ENCODE measurements at regions not wholly inside any gene's neighbourhood (a gene's known extent, or its start where the extent isn't known, plus 50 kb on each side); places are given as distances from the start of the nearest gene placed in this dataset.

DNA sequence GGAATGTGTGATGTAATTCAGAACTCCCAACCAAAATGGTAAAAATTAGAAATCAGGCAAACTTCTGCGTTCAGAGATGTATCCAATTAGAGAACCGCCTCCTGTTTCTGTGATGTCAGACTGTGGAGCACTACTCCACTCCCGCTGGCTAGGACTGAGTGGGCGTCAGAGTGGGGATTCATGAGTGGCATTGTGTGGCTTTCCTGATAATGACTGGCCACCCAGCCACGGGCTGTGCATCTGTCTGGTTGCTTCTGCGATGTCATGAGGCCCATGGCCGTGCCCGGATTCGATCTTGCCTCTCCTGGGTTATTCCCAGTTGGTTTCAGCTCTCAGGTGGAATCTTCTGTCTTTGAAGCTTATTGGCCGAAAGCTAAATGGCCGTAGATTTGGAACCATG is 87.1 kb upstream of the KCNA1 start:
- TF ChIP-seq EZH2 (IDR thresholded peaks at IDR 0.05; ENCODE audit: low read depth, unreplicated experiment) (no peak), CTCF (conservative IDR thresholded peaks at IDR 0.05; ENCODE audit: low read depth in 2 of 2) (no peak), POLR2AphosphoS5 (IDR thresholded peaks at IDR 0.05; ENCODE audit: low read depth) (no peak), ZNF331 (CRISPR knock-in tag; IDR thresholded peaks at IDR 0.05; ENCODE audit: low read depth) (no peak), CREB1 (CRISPR knock-in tag; IDR thresholded peaks at IDR 0.05; ENCODE audit: low read depth) (no peak)
- TF ChIP-seq, protein P1, sequence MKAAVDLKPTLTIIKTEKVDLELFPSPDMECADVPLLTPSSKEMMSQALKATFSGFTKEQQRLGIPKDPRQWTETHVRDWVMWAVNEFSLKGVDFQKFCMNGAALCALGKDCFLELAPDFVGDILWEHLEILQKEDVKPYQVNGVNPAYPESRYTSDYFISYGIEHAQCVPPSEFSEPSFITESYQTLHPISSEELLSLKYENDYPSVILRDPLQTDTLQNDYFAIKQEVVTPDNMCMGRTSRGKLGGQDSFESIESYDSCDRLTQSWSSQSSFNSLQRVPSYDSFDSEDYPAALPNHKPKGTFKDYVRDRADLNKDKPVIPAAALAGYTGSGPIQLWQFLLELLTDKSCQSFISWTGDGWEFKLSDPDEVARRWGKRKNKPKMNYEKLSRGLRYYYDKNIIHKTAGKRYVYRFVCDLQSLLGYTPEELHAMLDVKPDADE (IDR thresholded peaks at IDR 0.05), result no peak

Data from GM23338 (cell line).